DOHH2 (cell line): ENCODE measurements at regions not wholly inside any gene's neighbourhood (a gene's known extent, or its start where the extent isn't known, plus 50 kb on each side); places are given as distances from the start of the nearest gene placed in this dataset.

Source experiments
- H3F3A ChIP-seq: fragments of 200-600 bp; sonication (generic), shearing (Covaris generic); 2 replicates; pipeline ENCODE4 v1.6.0; 2016; ENCODE audit warnings: antibody characterized with exemption, mild to moderate bottlenecking; ENCODE audit not compliant: control insufficient read depth, insufficient read depth
- H3K27ac ChIP-seq: fragments of 200-600 bp; sonication (generic); 2 replicates; pipeline ENCODE4 v1.5.1; 2014; ENCODE audit warnings: low read depth, mild to moderate bottlenecking, low read length, moderate library complexity
- H3K27me3 ChIP-seq: fragments of 200-600 bp; sonication (generic); 2 replicates; pipeline ENCODE4 v1.6.1; 2014; ENCODE audit warnings: mild to moderate bottlenecking, low read length, mixed read lengths; ENCODE audit not compliant: control insufficient read depth
- H3K36me3 ChIP-seq: fragments of 200-600 bp; sonication (generic); 2 replicates; pipeline ENCODE4 v1.6.1; 2014; ENCODE audit warnings: mild to moderate bottlenecking, low read length, moderate library complexity, mixed read lengths; ENCODE audit not compliant: control insufficient read depth
- H3K4me1 ChIP-seq: fragments of 200-600 bp; sonication (generic); 2 replicates; pipeline ENCODE4 v1.6.1; 2014; ENCODE audit warnings: mild to moderate bottlenecking, low read length, mixed read lengths; ENCODE audit not compliant: control insufficient read depth
- H3K4me2 ChIP-seq: fragments of 200-600 bp; sonication (generic); 2 replicates; pipeline ENCODE4 v1.6.0; 2014; ENCODE audit warnings: mild to moderate bottlenecking, low read length, moderate library complexity
- H3K4me3 ChIP-seq: fragments of 200-600 bp; sonication (generic); 2 replicates; pipeline ENCODE4 v1.5.1; 2014; ENCODE audit warnings: mild to moderate bottlenecking, low read length, mixed read lengths
- H3K79me2 ChIP-seq: fragments of 200-600 bp; sonication (generic); 2 replicates; pipeline ENCODE4 v1.6.1; 2014; ENCODE audit warnings: mild to moderate bottlenecking, low read length, mixed read lengths; ENCODE audit not compliant: control insufficient read depth
- H3K9me2 ChIP-seq: fragments of 200-600 bp; sonication (generic); replicated peaks from 2 replicates; pipeline ENCODE4 v1.6.1; 2014; ENCODE audit warnings: mild to moderate bottlenecking, low read length, mixed read lengths; ENCODE audit not compliant: control insufficient read depth
- H3K9me3 ChIP-seq: fragments of 200-600 bp; sonication (generic); 2 replicates; pipeline ENCODE4 v1.6.1; 2014; ENCODE audit warnings: antibody characterized with exemption, low read length, mixed read lengths; ENCODE audit not compliant: control insufficient read depth, insufficient read depth
- H4K20me1 ChIP-seq: fragments of 200-600 bp; sonication (generic); 2 replicates; pipeline ENCODE4 v1.6.0; 2014; ENCODE audit warnings: low read depth, mild to moderate bottlenecking, antibody characterized with exemption, low read length, moderate library complexity; ENCODE audit not compliant: control insufficient read depth, insufficient read depth
- CTCF ChIP-seq: fragments of 200-600 bp; sonication (generic); IDR thresholded peaks from one replicate; pipeline ENCODE4 v1.5.1; 2014; ENCODE audit warnings: antibody characterized with exemption, mild to moderate bottlenecking, low read depth, low read length; ENCODE audit not compliant: poor library complexity, severe bottlenecking
- EZH2phosphoT487 ChIP-seq: fragments of 200-600 bp; sonication (generic); IDR thresholded peaks from 2 replicates; pipeline ENCODE4 v1.6.1; 2017; ENCODE audit warnings: borderline replicate concordance, mild to moderate bottlenecking, antibody characterized with exemption, low read length, moderate library complexity, mixed read lengths

- Histone ChIP-seq H3K36me3 (no peaks in the 10 kb centered on the region), H3K9me3 (no peaks in the 10 kb centered on the region), H3K27me3 (no peaks in the 10 kb centered on the region), H3K79me2 (no peaks in the 10 kb centered on the region), H3K4me3 (no peak overlapping the region), H3F3A (no peaks in the 10 kb centered on the region), H4K20me1 (no peaks in the 10 kb centered on the region), H3K4me2 (no peak overlapping the region), H3K27ac (no peak overlapping the region), H3K9me2 (no peaks in the 10 kb centered on the region), H3K4me1 (peaks cover 10% of the 10 kb centered on the region)
- no peak for TF ChIP-seq CTCF
- no peak for TF ChIP-seq EZH2phosphoT487
Observed at GRCh38 chr1:192943522-192943921, 115.6 kb downstream of the UCHL5 start.

- H3K9me2 ChIP-seq, result no peaks in the 10 kb centered on the region
- H3K27me3 ChIP-seq, result no peaks in the 10 kb centered on the region
- H3K27ac ChIP-seq, result no peak overlapping the region
- no peaks in the 10 kb centered on the region for H3K79me2 ChIP-seq
- no peaks in the 10 kb centered on the region for H4K20me1 ChIP-seq
- no peaks in the 10 kb centered on the region for H3F3A ChIP-seq
- H3K4me3 ChIP-seq, result no peak overlapping the region
- H3K36me3 ChIP-seq, result no peaks in the 10 kb centered on the region
- TF ChIP-seq CTCF (no peak), EZH2phosphoT487 (no peak)
- H3K4me2 ChIP-seq, result no peak overlapping the region
- peaks cover 10% of the 10 kb centered on the region for H3K4me1 ChIP-seq
- H3K9me3 ChIP-seq, result no peaks in the 10 kb centered on the region
Observed at GRCh38 chr1:192945390-192946130, 113.6 kb downstream of the UCHL5 start.

GRCh38 chr1:192949783-192950182, 109.4 kb downstream of the UCHL5 start:
- Histone ChIP-seq H3K9me2 (no peaks in the 10 kb centered on the region), H4K20me1 (no peaks in the 10 kb centered on the region), H3K27me3 (no peaks in the 10 kb centered on the region), H3K9me3 (no peaks in the 10 kb centered on the region), H3K4me3 (no peak overlapping the region), H3K36me3 (no peaks in the 10 kb centered on the region), H3K27ac (no peak overlapping the region), H3F3A (no peaks in the 10 kb centered on the region), H3K79me2 (no peaks in the 10 kb centered on the region), H3K4me1 (peaks cover 9% of the 10 kb centered on the region), H3K4me2 (no peak overlapping the region)
- TF ChIP-seq EZH2phosphoT487 (no peak), CTCF (no peak)
